T follicular helper cell (primary cell): ENCODE measurements at regions not wholly inside any gene's neighbourhood (a gene's known extent, or its start where the extent isn't known, plus 50 kb on each side); places are given as distances from the start of the nearest gene placed in this dataset.
"Not testable (repeated sequence)": the region's sequence is repeated elsewhere in the genome, so short reads cannot be mapped to it uniquely, and the experiment has no call there.

Experiments
- DNase-seq: peaks from one replicate; pipeline ENCODE4 v3.0.0-alpha.2; 2020; ENCODE audit warnings: low read depth

DNA sequence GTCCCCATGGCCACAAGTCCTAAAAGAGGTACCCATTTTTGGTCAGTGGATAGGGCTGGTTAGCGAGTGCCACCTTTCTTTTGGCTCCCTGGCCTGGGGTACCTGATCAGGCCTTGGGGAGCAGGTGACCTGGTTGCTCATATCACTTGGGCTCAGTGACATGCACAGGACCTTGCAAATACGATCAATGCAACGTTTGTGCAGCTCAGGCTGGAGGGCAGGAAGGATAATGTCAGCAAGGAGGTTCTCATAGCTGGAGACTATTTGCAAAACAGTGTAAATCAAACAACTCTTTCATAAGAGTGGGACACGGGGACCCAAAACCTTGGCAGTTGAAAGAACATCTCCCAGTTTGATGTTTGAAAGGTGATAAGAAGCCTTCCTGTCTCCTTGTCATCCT, 127.4 kb upstream of the CADM1 start:
- no peak for DNase-seq

DNA sequence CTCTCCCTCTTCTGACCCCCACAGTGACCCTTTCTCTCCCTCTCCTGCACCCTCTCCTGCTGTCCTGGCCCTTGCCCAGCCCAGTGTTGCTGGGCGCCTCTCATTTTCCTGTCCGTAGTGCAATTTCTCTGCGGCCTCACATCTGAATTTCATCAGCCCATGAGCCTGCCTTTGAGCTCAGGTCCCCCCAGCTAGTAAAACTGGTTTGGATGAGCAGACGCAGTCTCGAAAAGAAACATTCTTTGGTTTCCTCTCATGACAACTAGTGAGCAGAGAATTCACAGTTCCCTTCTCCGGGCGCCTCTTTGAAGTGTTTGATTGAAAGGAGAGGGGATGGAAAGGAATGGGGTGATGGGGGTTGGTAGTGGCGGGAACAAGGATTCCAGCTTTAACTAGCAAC, 126.0 kb upstream of the CADM1 start:
- no peak for DNase-seq

DNA sequence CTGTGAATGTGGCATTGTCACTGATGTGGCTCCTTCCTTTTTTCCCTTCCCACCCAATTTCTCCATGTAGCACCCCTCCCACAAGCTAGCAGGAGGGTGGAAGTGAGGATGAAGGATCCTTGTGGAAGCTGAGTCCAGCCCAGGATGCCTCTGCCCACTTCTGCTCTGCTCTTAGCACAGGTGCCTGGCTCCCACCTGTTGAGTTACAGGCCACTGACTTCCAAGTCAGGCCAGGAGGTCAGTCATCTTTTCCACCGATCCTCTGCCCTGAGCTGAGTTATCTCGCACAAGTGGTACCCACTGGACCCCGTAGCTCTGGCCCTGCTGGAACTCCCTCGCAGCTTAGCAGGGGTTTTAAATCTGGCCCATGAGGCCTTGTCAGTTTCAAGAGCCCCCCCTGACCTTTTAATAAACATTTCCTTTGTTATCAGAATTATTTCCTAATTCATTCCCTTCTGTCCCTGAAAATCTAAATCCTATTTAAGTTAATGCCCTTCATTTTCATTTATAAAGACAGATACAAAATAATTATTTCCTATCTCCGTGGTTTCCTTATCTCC, 125.3 kb upstream of the CADM1 start:
- no peak for DNase-seq

DNA sequence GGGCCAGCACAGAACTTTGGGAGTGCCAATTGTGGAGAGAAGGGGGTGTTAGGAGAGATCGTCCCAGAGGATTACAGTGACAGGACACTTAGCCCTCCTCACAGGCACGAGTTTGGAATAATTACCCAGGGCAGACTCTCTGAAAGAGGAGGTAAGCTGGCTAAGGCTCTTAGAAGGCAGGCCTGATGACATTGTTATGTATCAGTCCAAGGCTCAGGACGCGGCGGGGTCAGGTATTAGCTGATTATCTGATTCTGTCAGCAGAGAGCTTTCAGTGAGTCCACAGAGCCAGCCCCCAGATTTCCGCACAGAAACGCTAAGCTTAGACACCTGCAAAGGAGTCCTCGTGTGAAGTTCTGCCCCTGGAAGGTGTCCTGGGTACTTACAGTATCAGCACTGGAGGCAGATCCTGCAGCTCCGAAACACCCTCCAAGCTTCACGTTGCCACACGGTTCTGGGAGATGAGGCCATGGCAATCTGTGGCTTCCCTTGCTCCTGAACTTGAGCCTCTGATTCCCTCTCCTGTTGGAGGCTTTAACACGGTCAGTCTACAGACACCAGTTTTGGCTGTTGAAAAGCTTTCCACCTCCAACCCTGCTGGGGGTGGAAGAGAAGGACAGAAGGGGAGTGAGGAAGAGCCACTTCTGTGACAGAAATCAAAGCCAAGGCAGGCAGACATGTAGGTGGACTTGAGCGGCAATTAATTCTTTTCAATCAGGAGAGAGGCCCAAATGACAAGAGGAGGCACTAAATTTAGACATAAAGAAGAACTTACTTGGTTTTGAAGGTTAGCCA, 123.6 kb upstream of the CADM1 start:
- DNase-seq: no peak

GRCh38 chr11:115627071-115627470, 122.9 kb upstream of the CADM1 start:
- no peak for DNase-seq

DNA sequence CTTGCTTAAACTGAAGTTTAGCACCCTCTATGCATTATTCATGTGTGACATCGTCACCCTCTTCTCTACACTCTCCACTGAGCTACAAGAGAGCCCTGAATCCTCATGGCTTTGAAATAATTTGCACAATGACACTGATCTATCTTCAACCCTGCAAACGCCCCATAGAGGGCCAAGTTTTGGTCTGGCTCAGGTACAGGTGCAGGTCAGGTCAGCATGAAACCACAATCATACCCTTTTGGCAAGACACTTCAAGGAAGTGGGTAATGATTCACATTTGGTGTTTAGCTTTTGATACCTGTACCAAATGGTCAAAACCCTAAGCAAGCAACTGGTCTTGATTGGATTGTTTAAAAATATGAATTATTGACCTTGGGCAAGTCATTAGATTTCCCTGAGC, 122.2 kb upstream of the CADM1 start:
- no peak for DNase-seq

- no peak for DNase-seq
Observed at GRCh38 chr11:115625502-115625901, 121.3 kb upstream of the CADM1 start.

GRCh38 chr11:115624065-115624464, 119.8 kb upstream of the CADM1 start:
- no peak for DNase-seq

- no peak for DNase-seq
Observed at GRCh38 chr11:115623021-115623451, 118.8 kb upstream of the CADM1 start.

DNA sequence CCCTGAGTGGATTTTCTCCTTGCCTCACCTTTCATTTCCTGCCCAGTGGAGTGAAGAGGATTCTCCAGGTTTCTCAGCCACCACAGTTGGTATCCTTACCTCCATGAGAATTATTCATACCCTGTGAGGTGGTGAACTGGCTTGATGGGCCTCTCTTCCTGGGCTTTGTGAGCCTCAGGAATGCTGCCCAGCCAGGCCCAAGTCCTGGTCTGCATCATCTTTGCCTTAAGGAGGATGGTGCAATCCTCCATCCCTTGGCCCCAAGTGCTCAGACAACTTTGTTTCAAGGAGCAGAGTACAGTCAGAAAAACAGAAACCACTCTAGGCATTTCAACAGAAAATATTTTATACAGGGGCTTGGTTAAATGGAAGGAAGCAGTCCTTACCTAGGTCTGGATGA, 114.2 kb upstream of the CADM1 start:
- DNase-seq: no peak

DNA sequence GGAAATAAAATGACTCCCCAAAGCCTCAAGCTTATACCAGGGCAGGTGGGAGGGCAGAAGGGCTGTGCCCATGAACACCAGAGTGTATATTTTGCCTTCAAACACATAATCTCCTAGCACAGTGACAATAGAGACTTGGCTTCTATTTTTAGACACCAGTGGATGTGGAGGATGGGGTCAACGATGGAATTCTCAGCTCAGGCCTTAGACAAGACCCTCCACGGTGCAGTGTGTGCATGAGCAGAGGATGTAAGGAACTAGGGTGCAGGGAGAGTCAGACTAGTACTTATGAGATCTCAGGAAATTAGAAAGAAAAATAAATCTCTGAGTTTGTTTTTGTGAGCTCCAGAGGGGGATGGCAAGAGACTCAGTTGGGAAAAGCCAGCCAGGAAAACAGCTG, 113.6 kb upstream of the CADM1 start:
- no peak for DNase-seq

- no peak for DNase-seq
Observed at GRCh38 chr11:115616971-115617370, 112.8 kb upstream of the CADM1 start.

DNA sequence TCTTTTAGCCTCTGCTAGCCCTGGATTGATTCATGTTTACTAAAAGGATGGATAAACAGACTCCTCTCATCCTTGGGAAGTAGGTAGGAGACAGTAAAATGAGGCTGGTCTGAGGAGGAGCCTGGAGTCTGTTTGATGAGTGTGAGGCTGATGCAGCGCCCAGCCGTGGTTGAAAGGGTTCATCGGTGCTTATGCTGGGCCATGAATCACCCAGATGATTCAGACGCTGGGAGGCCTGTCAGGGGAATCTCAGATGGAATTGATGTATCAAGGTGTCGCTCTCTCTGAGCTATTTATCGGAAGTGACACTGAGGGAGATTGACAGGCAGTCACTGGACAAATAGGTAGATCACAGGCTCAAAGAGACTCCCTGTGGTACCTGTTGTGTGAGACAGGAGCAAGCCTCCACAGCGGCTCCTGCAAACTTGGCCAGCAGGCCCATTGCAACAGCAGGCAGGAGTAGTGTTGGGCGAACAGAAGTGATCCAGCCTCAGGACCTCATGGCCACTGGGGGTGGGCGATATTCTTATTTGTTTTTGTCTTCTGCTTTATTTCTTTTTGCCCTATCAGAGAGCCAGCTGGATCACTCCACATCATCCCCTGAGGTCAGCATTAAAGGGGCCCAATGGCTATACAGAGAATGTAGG, 109.9 kb upstream of the CADM1 start:
- no peak for DNase-seq

- no peak for DNase-seq
Observed at GRCh38 chr11:115613004-115613403, 108.8 kb upstream of the CADM1 start.

DNA sequence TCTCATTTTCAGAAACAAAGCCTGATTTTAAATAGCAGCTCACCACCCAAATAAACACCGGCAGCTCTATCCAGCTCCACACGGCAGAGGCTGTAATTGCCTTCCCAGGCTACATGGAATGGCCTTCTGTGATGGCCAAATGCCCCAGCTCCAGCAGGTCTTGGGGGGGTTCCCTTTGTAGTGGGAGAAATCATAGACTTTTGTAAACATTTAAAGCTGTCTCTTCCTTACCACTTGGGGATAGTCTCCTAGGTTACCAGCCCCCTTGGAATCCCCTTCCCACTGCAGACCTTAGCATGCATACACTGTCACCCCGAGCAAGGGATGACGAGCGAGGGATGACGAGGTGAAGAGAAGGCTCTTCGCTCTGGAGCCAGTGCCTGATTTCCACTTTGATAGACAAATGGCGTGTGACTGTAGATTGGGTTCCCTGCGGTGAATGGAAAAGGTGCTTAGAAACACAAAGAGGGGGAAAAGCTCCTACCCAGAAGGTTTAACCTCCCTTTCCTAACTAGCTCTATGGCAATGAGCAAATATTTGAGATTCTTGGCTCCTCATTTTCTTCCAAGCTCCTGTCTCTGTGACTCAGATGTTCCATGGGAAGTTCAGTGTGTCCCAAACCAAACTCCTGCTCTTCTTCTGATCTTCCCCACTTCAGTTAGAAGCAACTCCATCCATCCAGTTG, 108.0 kb upstream of the CADM1 start:
- DNase-seq: no peak

- no peak for DNase-seq
Observed at GRCh38 chr11:115611343-115611742, 107.1 kb upstream of the CADM1 start.

GRCh38 chr11:115610908-115611307, 106.7 kb upstream of the CADM1 start:
- no peak for DNase-seq

DNA sequence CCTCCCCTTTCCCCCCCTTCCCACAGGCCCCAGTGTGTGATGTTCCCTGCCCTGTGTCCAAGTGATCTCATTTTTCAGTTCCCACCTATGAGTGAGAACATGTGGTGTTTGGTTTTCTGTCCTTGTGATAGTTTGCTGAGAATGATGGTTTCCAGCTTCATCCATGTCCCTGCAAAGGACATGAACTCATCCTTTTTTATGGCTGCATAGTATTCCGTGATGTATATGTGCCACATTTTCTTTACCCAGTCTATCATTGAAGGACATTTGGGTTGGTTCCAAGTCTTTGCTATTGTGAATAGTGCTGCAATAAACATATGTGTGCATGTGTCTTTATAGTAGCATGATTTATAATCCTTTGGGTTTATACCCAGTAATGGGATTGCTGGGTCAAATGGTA, 106.0 kb upstream of the CADM1 start:
- DNase-seq: not testable (repeated sequence)

DNA sequence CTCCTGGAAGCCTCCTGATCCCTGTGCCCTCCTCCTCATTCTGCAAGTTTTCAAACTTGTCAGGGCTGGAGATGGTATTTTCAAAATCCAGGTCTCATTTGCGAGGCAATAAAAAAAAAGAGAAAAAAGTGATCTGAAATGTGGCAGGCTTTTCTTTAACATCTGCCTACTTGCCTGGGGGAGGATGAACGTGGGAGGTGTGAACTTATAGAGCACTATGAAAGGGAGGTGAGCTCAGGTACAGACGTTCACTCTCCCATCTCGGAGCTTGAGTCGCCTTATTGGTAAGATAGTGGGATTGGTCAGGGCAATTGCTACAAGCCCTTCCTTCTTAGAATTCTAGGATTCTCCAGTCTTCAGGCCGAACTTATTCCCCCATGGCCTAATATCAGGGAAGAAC, 104.8 kb upstream of the CADM1 start:
- no peak for DNase-seq

GRCh38 chr11:115607621-115608221, 103.5 kb upstream of the CADM1 start:
- DNase-seq: no peak

- no peak for DNase-seq
Observed at GRCh38 chr11:115606498-115607220, 102.4 kb upstream of the CADM1 start.
